RPMI8226 (cell line): ENCODE measurements at regions not wholly inside any gene's neighbourhood (a gene's known extent, or its start where the extent isn't known, plus 50 kb on each side); places are given as distances from the start of the nearest gene placed in this dataset.

Experiments
- DNase-seq: peaks from one replicate; pipeline ENCODE4 v3.0.0-alpha.2; 2015

- no peak for DNase-seq
These were observed 141.1 kb upstream of the ZXDA start for GRCh38 chrX:58051346-58051745.

- DNase-seq: no peak
These were observed 133.9 kb upstream of the ZXDA start for GRCh38 chrX:58044130-58044529.

- DNase-seq: peak; percentile 58
These were observed 115.7 kb upstream of the ZXDA start for GRCh38 chrX:58025979-58026378.

GRCh38 chrX:57985951-57986350, 75.7 kb upstream of the ZXDA start:
- no peak for DNase-seq

- no peak for DNase-seq
These were observed 74.4 kb upstream of the ZXDA start for GRCh38 chrX:57984620-57985019.

- peak; percentile 8 for DNase-seq
These were observed 67.7 kb upstream of the ZXDA start for GRCh38 chrX:57977992-57978391.

- no peak for DNase-seq
These were observed 54.7 kb upstream of the ZXDA start for GRCh38 chrX:57964975-57965374.
